HEK293 (cell line): ENCODE measurements at regions not wholly inside any gene's neighbourhood (a gene's known extent, or its start where the extent isn't known, plus 50 kb on each side); places are given as distances from the start of the nearest gene placed in this dataset.

ENCODE experiments used
- CTCF ChIA-PET: fragments of 350-600 bp; formaldehyde crosslinking; extraction: SDS; loops from one replicate; lab custom pipeline; 2021; ENCODE audit warnings: antibody characterized with exemption; lab: Yijun Ruan, JAX
- POLR2A ChIA-PET: fragments of 300-600 bp; formaldehyde crosslinking; extraction: SDS; loops from one replicate; lab custom pipeline; 2020; ENCODE audit warnings: antibody characterized with exemption, inconsistent platforms; lab: Yijun Ruan, JAX
- H3K27ac ChIP-seq: fragments of 200-500 bp; sonication (Bioruptor generic); 2 replicates; pipeline ENCODE4 v1.5.1; 2014; ENCODE audit warnings: low read depth, low read length, control low read depth, inconsistent platforms; ENCODE audit errors: extremely low read depth
- H3K36me3 ChIP-seq, 2 experiments: fragments of 200-500 bp in 1 of 2; sonication (Bioruptor generic) in 1 of 2; 1 replicate in 1 of 2; 2 replicates in 1 of 2; pipeline ENCODE4 v1.5.1; 2014 to 2017; ENCODE audit warnings: inconsistent platforms in 2 of 2, low read length in 2 of 2; ENCODE audit not compliant: control insufficient read depth in 2 of 2, insufficient read depth in 1 of 2
- H3K4me1 ChIP-seq: fragments of 200-500 bp; sonication (Bioruptor generic); 2 replicates; pipeline ENCODE4 v1.5.1; 2014; ENCODE audit warnings: mild to moderate bottlenecking, low read length, inconsistent platforms; ENCODE audit not compliant: control insufficient read depth, insufficient read depth
- H3K4me3 ChIP-seq: 2 replicates; pipeline ENCODE4 v1.5.1; 2011; ENCODE audit warnings: low read depth, mild to moderate bottlenecking, control low read depth, low read length, moderate library complexity
- H3K9me3 ChIP-seq: fragments of 200-500 bp; sonication (Bioruptor generic); 2 replicates; pipeline ENCODE4 v1.5.1; 2014; ENCODE audit warnings: low read depth, low read length, inconsistent platforms; ENCODE audit not compliant: control insufficient read depth, insufficient read depth
- FEZF1 ChIP-seq: fragments of 450-650 bp; formaldehyde crosslinking; IDR thresholded peaks from 2 replicates; pipeline ENCODE4 v1.5.1; 2016; ENCODE audit warnings: missing biosample characterization, missing genetic modification characterization
- IKZF3 ChIP-seq: fragments of 450-650 bp; IDR thresholded peaks from 2 replicates; pipeline ENCODE4 v1.5.0; 2018; ENCODE audit warnings: missing biosample characterization, mild to moderate bottlenecking, missing genetic modification characterization, moderate library complexity
- MEIS1 ChIP-seq: sonication (generic); formaldehyde crosslinking; IDR thresholded peaks from 2 replicates; pipeline ENCODE4 v1.8.1; 2022; ENCODE audit warnings: missing genetic modification reagents, mild to moderate bottlenecking, borderline replicate concordance
- ZFP37 ChIP-seq: fragments of 450-650 bp; formaldehyde crosslinking; IDR thresholded peaks from 2 replicates; pipeline ENCODE4 v1.5.1; 2016; ENCODE audit warnings: missing biosample characterization, missing genetic modification characterization
- ZNF112 ChIP-seq: fragments of 450-650 bp; formaldehyde crosslinking; IDR thresholded peaks from 2 replicates; pipeline ENCODE4 v1.5.0; 2017; ENCODE audit warnings: missing biosample characterization, missing genetic modification characterization
- ZNF169 ChIP-seq: fragments of 450-650 bp; formaldehyde crosslinking; IDR thresholded peaks from 2 replicates; pipeline ENCODE4 v1.5.1; 2016; ENCODE audit warnings: missing biosample characterization, missing genetic modification characterization
- ZNF211 ChIP-seq: fragments of 450-650 bp; formaldehyde crosslinking; IDR thresholded peaks from 2 replicates; pipeline ENCODE4 v1.5.1; 2016; ENCODE audit warnings: low read depth, missing biosample characterization, missing genetic modification characterization
- ZNF350 ChIP-seq: fragments of 450-650 bp; formaldehyde crosslinking; IDR thresholded peaks from 2 replicates; pipeline ENCODE4 v1.5.0; 2017; ENCODE audit warnings: missing biosample characterization, mild to moderate bottlenecking, missing genetic modification characterization
- ZNF391 ChIP-seq: fragments of 450-650 bp; formaldehyde crosslinking; IDR thresholded peaks from 2 replicates; pipeline ENCODE4 v1.5.1; 2016; ENCODE audit warnings: low read depth, missing biosample characterization, missing genetic modification characterization, borderline replicate concordance
- ZNF544 ChIP-seq: fragments of 450-650 bp; formaldehyde crosslinking; IDR thresholded peaks from 2 replicates; pipeline ENCODE4 v1.5.0; 2017; ENCODE audit warnings: missing biosample characterization, missing genetic modification characterization
- ZNF548 ChIP-seq: fragments of 450-650 bp; formaldehyde crosslinking; IDR thresholded peaks from 2 replicates; pipeline ENCODE4 v1.5.1; 2016; ENCODE audit warnings: missing biosample characterization, missing genetic modification characterization
- ZNF558 ChIP-seq: fragments of 450-650 bp; formaldehyde crosslinking; IDR thresholded peaks from 2 replicates; pipeline ENCODE4 v1.5.1; 2016; ENCODE audit warnings: missing biosample characterization, missing genetic modification characterization
- ZNF621 ChIP-seq: fragments of 450-650 bp; formaldehyde crosslinking; IDR thresholded peaks from 2 replicates; pipeline ENCODE4 v1.5.1; 2017; ENCODE audit warnings: missing biosample characterization, missing genetic modification characterization
- ZNF629 ChIP-seq: fragments of 450-650 bp; formaldehyde crosslinking; IDR thresholded peaks from 2 replicates; pipeline ENCODE4 v1.5.1; 2017; ENCODE audit warnings: missing biosample characterization, missing genetic modification characterization
- ZNF654 ChIP-seq: fragments of 450-650 bp; formaldehyde crosslinking; IDR thresholded peaks from 2 replicates; pipeline ENCODE4 v1.5.1; 2016; ENCODE audit warnings: low read depth, missing biosample characterization, missing genetic modification characterization
- ZNF707 ChIP-seq: fragments of 450-650 bp; formaldehyde crosslinking; IDR thresholded peaks from 2 replicates; pipeline ENCODE4 v1.5.1; 2016; ENCODE audit warnings: missing biosample characterization, missing genetic modification characterization
- ZNF768 ChIP-seq: fragments of 450-650 bp; formaldehyde crosslinking; IDR thresholded peaks from 2 replicates; pipeline ENCODE4 v1.5.1; 2018; ENCODE audit warnings: missing biosample characterization, mild to moderate bottlenecking, missing genetic modification characterization
- ZSCAN16 ChIP-seq: fragments of 450-650 bp; formaldehyde crosslinking; IDR thresholded peaks from 2 replicates; pipeline ENCODE4 v1.5.1; 2016; ENCODE audit warnings: missing biosample characterization, missing genetic modification characterization
- ZSCAN30 ChIP-seq: fragments of 450-650 bp; IDR thresholded peaks from 2 replicates; pipeline ENCODE4 v1.5.1; 2018; ENCODE audit warnings: missing biosample characterization, mild to moderate bottlenecking, missing genetic modification characterization, moderate library complexity
- TF ChIP-seq, protein P1 (sequence below): fragments of 450-650 bp; formaldehyde crosslinking; IDR thresholded peaks from 2 replicates; pipeline ENCODE4 v1.5.1; 2016; ENCODE audit warnings: missing biosample characterization, missing genetic modification characterization
- TF ChIP-seq, protein P2 (sequence below): fragments of 450-650 bp; formaldehyde crosslinking; IDR thresholded peaks from 2 replicates; pipeline ENCODE4 v1.5.1; 2016; ENCODE audit warnings: missing biosample characterization, missing genetic modification characterization

DNA sequence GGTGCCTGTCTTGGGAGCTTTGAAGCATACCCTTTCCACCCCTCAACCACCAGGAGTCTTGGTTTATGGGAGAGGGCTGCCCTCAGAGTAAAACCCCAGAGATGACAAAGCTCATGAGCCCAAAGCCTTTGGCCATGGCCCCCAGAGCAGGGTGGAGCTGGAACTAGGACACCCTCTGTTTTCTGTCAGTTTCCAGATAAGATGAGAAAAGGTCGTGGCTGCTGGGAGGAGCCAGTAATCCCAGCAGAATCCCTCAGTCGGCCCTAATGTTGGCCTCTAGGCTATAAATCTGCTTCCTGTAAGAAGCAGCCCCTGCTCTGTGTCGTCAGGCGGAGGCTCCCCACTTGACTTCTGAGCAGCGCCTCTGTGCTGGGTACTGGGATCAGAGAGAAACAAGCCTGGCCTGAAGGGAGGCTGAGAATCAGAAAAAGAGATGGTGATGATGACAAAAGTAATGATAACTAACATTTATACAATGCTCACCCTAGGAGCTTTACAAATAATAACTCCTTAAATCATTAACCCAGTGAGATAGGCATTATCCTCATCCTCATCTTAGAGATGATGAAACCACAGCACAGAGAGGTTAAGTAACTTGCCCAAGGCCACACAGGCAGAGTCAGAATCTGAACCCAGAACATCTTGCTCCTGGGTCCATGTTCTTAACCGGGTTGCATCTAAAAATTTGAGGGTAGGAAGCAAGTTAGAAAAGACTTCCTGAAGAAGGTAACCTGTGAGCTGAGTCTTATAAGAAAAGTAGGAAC, 471.4 kb downstream of the SOX6 start:
- CTCF ChIA-PET, result interaction anchor here (0.6 kb wide), 1 partner anchor 569 kb away, joined by 5 read pairs; no protein-coding TSS in a partner anchor
- H3K4me1 ChIP-seq, result no peaks in the 10 kb centered on the region
- POLR2A ChIA-PET, result no interaction called here
- H3K27ac ChIP-seq, result no peak overlapping the region
- H3K36me3 ChIP-seq, result no peaks in the 10 kb centered on the region
- H3K9me3 ChIP-seq, result no peaks in the 10 kb centered on the region
- H3K4me3 ChIP-seq, result no peak overlapping the region
- TF ChIP-seq ZNF768 (tag by site-specific recombination) (peak; percentile 47; the same call in 1 of the 2 replicates), ZSCAN30 (tag by site-specific recombination) (no peak), ZNF548 (tag by site-specific recombination) (no peak), ZNF391 (tag by site-specific recombination) (no peak)

DNA sequence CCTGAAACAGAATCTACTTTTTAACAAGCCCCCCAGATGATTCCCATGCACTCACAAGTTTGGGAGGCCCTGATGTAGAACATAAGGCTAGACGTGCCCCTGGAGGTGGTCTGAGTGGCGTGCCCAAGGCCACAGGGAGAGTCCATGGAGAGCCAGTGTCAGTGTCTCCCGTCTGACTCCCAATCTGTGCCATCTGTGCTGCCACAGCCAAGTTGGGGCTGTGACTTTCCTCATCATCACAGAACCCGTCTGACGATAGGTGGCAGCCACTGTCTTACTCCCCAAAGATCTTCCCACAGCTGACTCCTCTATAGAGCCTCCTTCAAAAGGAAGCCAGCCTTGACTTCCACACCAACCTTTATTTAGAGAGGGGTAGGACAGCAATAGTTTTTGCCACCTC, 470.5 kb downstream of the SOX6 start:
- Histone ChIP-seq H3K27ac (no peak overlapping the region), H3K4me3 (no peak overlapping the region), H3K36me3 (no peaks in the 10 kb centered on the region), H3K4me1 (no peaks in the 10 kb centered on the region), H3K9me3 (no peaks in the 10 kb centered on the region)
- TF ChIP-seq ZNF169 (tag by site-specific recombination) (no peak), ZSCAN16 (tag by site-specific recombination) (no peak), ZNF654 (tag by site-specific recombination) (no peak), IKZF3 (tag by site-specific recombination) (no peak), ZNF558 (tag by site-specific recombination) (no peak), ZNF544 (tag by site-specific recombination) (no peak), ZNF621 (tag by site-specific recombination) (no peak), ZNF350 (tag by site-specific recombination) (no peak), ZSCAN30 (tag by site-specific recombination) (no peak), ZNF211 (tag by site-specific recombination) (no peak)
- TF ChIP-seq, protein P1, sequence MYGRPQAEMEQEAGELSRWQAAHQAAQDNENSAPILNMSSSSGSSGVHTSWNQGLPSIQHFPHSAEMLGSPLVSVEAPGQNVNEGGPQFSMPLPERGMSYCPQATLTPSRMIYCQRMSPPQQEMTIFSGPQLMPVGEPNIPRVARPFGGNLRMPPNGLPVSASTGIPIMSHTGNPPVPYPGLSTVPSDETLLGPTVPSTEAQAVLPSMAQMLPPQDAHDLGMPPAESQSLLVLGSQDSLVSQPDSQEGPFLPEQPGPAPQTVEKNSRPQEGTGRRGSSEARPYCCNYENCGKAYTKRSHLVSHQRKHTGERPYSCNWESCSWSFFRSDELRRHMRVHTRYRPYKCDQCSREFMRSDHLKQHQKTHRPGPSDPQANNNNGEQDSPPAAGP, result no peak
- ChIA-PET POLR2A (no interaction called here), CTCF (interaction anchor here (0.7 kb wide), 1 partner anchor 54 kb away, joined by 3 read pairs; no protein-coding TSS in a partner anchor)

DNA sequence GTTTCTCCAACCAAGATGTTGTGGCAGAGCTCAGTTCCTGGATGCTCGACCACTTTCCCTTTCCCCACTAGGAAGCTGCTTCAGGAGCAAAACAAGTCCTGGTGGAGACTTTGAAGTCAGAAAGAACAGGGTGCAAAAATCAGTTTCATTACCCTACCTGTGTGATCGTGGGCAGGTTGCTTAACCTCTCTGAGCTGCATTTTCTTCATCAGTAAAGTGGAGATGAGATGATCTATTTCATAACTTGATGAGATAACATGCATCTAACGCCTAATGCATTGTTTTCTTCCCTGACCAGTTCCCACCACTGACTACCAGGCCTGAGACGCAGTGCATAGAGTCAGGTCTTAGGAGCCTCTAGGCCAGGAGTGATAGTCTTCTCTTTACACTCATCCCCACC, 470.0 kb downstream of the SOX6 start:
- POLR2A ChIA-PET, result no interaction called here
- Histone ChIP-seq H3K36me3 (no peaks in the 10 kb centered on the region), H3K27ac (no peak overlapping the region), H3K4me3 (no peak overlapping the region), H3K4me1 (no peaks in the 10 kb centered on the region), H3K9me3 (no peaks in the 10 kb centered on the region)
- TF ChIP-seq ZNF112, result no peak
- no peak for TF ChIP-seq MEIS1 (CRISPR knock-in tag)
- no peak for TF ChIP-seq ZNF707 (tag by site-specific recombination)
- TF ChIP-seq ZNF629 (tag by site-specific recombination), result no peak
- CTCF ChIA-PET, result interaction anchor here (0.7 kb wide), 1 partner anchor 54 kb away, joined by 3 read pairs; no protein-coding TSS in a partner anchor

DNA sequence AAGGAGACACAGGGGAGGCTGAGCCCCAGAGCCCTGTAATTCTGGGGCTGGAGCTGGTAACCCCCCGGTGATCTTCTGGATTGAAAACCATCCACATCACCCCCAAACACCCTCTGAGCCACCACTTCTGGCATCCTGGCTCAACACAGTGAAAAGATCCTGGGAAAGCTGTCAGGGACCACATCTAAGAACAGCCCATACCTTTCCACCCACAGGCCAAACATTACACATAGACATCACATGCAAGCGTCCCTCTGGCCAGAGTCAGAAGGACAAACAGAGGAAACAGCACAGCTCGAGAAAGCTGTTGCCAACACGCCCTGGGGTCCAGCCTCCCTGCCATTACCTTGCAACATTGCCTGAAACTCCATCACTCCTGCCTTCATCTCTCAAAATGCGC, 469.5 kb downstream of the SOX6 start:
- no peak overlapping the region for H3K4me3 ChIP-seq
- ChIA-PET CTCF (no interaction called here), POLR2A (no interaction called here)
- no peaks in the 10 kb centered on the region for H3K4me1 ChIP-seq
- no peaks in the 10 kb centered on the region for H3K9me3 ChIP-seq
- no peak overlapping the region for H3K27ac ChIP-seq
- H3K36me3 ChIP-seq, result no peaks in the 10 kb centered on the region
- no peak for TF ChIP-seq ZFP37 (tag by site-specific recombination)
- TF ChIP-seq, protein P2, sequence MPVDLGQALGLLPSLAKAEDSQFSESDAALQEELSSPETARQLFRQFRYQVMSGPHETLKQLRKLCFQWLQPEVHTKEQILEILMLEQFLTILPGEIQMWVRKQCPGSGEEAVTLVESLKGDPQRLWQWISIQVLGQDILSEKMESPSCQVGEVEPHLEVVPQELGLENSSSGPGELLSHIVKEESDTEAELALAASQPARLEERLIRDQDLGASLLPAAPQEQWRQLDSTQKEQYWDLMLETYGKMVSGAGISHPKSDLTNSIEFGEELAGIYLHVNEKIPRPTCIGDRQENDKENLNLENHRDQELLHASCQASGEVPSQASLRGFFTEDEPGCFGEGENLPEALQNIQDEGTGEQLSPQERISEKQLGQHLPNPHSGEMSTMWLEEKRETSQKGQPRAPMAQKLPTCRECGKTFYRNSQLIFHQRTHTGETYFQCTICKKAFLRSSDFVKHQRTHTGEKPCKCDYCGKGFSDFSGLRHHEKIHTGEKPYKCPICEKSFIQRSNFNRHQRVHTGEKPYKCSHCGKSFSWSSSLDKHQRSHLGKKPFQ, result no peak
- TF ChIP-seq FEZF1, result no peak
